ENCODE measurements at regions not wholly inside any gene's neighbourhood (a gene's known extent, or its start where the extent isn't known, plus 50 kb on each side); places are given as distances from the start of the nearest gene placed in this dataset.
A peak's percentile ranks its signal among the peaks of the same experiment; 100 is the strongest.

GRCh38 chr21:16181018-16181417 is 451.2 kb downstream of the USP25 start:
- DNase-seq (ENCODE audit: low spot score): no peak

GRCh38 chr21:16185766-16186165 is 456.0 kb downstream of the USP25 start:
- no peak for DNase-seq (ENCODE audit: low spot score)

- no peak for DNase-seq (ENCODE audit: low spot score)
Observed at GRCh38 chr21:16186742-16187141, 457.0 kb downstream of the USP25 start.

- no peak for DNase-seq (ENCODE audit: low spot score)
Observed at GRCh38 chr21:16187603-16188301, 458.0 kb downstream of the USP25 start.

GRCh38 chr21:16192902-16193301 is 463.1 kb downstream of the USP25 start:
- peak; percentile 17 for DNase-seq (ENCODE audit: low spot score)

- no peak for DNase-seq (ENCODE audit: low spot score)
Observed at GRCh38 chr21:16193496-16194094, 463.8 kb downstream of the USP25 start.

- DNase-seq (ENCODE audit: low spot score): peak; percentile 66
Observed at GRCh38 chr21:16194095-16194787, 464.5 kb downstream of the USP25 start.

- no peak for DNase-seq (ENCODE audit: low spot score)
Observed at GRCh38 chr21:16194788-16195537, 465.2 kb downstream of the USP25 start.

- DNase-seq (ENCODE audit: low spot score): peak; percentile 22
Observed at GRCh38 chr21:16195538-16195910, 465.7 kb downstream of the USP25 start.

GRCh38 chr21:16196001-16196400 is 466.2 kb downstream of the USP25 start:
- no peak for DNase-seq (ENCODE audit: low spot score)

GRCh38 chr21:16198546-16198945 is 468.8 kb downstream of the USP25 start:
- DNase-seq (ENCODE audit: low spot score): no peak

GRCh38 chr21:16199539-16199938 is 469.8 kb downstream of the USP25 start:
- no peak for DNase-seq (ENCODE audit: low spot score)

GRCh38 chr21:16201718-16202117 is 471.9 kb downstream of the USP25 start:
- DNase-seq (ENCODE audit: low spot score): no peak

- DNase-seq (ENCODE audit: low spot score): no peak
Observed at GRCh38 chr21:16205527-16205926, 475.7 kb downstream of the USP25 start.

GRCh38 chr21:16211339-16212303 is 481.8 kb downstream of the USP25 start:
- no peak for DNase-seq (ENCODE audit: low spot score)

GRCh38 chr21:16213518-16213917 is 483.7 kb downstream of the USP25 start:
- DNase-seq (ENCODE audit: low spot score): no peak

- DNase-seq (ENCODE audit: low spot score): no peak
Observed at GRCh38 chr21:16215193-16215592, 485.4 kb downstream of the USP25 start.

GRCh38 chr21:16215663-16216183 is 485.9 kb downstream of the USP25 start:
- DNase-seq (ENCODE audit: low spot score): no peak

- DNase-seq (ENCODE audit: low spot score): no peak
Observed at GRCh38 chr21:16216288-16216962, 486.6 kb downstream of the USP25 start.

GRCh38 chr21:16218682-16219343 is 489.0 kb downstream of the USP25 start:
- no peak for DNase-seq (ENCODE audit: low spot score)

Data from GM03348 (cell line).